GM12874 (cell line): ENCODE measurements at regions not wholly inside any gene's neighbourhood (a gene's known extent, or its start where the extent isn't known, plus 50 kb on each side); places are given as distances from the start of the nearest gene placed in this dataset.

Experiments used
- TF ChIP-seq, protein P1 (sequence below): IDR thresholded peaks from 2 replicates; pipeline ENCODE4 v1.5.1; 2011; ENCODE audit warnings: low read depth, mild to moderate bottlenecking, control low read depth, low read length, moderate library complexity; ENCODE audit not compliant: insufficient read depth

DNA sequence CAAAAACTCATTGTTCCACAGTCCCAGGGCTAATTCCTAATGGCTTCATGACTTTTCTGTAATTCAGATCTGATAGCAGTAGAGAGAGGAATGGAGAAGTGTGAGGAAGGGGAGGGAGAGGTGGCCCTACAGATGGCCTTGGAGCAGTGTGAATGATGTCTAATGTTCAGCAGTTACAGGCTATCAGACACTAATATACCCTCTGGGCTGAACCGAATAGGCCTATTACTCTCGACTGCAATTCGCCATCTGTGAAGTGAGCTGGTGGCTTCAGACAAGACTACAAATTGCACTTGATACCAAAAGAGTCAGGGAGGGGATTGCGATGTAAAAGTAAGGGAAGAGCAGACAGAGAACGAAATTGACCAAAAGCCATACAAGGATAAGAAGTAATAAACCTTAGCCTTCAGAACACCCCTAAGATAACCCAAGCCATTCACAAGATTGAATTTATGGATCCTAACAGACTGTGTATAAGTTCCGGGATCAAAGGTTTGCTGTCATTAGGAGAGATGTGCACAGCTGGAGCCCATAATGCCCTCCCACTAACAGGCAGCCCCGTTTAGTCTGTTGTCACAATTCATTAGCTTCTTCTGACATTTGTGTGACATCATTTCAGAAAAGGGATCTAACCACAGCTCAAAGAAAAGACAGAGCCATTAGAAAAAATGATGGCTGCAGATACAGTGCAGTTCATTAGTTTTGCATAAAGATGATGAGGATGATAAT lies 642.4 kb upstream of the API5 start:
- TF ChIP-seq, protein P1, sequence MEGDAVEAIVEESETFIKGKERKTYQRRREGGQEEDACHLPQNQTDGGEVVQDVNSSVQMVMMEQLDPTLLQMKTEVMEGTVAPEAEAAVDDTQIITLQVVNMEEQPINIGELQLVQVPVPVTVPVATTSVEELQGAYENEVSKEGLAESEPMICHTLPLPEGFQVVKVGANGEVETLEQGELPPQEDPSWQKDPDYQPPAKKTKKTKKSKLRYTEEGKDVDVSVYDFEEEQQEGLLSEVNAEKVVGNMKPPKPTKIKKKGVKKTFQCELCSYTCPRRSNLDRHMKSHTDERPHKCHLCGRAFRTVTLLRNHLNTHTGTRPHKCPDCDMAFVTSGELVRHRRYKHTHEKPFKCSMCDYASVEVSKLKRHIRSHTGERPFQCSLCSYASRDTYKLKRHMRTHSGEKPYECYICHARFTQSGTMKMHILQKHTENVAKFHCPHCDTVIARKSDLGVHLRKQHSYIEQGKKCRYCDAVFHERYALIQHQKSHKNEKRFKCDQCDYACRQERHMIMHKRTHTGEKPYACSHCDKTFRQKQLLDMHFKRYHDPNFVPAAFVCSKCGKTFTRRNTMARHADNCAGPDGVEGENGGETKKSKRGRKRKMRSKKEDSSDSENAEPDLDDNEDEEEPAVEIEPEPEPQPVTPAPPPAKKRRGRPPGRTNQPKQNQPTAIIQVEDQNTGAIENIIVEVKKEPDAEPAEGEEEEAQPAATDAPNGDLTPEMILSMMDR = no peak

DNA sequence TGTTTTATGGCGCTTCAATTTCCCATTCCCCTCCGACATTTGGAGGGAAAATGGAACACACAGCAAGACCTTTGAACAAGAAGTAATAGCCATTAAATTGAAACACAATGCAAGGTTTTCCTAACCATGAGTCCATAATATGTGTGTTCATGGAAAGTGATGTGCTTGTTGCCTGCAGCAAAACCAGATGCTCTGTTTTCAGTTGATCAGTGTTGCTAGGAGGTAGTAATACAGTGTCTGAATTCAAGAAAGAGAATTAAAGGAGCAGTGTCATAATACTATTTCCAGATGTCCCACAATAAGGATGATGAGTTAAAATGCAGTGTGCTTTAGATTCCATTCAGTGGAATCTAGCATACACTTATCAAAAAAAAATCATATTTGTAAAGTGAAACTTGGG lies 637.4 kb upstream of the API5 start:
- TF ChIP-seq, protein P1 = no peak

DNA sequence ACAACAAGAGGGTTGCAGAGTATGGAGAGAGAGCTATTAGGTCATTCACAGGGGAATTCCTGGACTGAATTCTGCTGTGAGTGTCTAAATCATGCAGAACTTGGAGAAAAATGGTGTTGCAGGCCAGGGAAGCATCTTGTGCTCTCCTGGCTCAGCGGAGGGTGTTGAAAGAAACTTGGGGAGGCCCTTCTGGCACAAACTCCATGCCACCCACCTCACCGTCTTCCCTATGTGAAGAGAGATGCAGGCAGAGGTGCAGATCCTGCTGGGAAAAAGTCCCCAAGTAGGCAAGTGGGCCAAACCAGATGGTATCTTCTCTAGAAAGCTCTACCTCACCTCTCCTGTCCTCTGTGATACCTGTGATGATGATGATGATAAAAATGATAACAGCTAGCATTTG lies 604.3 kb upstream of the API5 start:
- TF ChIP-seq, protein P1 = no peak

DNA sequence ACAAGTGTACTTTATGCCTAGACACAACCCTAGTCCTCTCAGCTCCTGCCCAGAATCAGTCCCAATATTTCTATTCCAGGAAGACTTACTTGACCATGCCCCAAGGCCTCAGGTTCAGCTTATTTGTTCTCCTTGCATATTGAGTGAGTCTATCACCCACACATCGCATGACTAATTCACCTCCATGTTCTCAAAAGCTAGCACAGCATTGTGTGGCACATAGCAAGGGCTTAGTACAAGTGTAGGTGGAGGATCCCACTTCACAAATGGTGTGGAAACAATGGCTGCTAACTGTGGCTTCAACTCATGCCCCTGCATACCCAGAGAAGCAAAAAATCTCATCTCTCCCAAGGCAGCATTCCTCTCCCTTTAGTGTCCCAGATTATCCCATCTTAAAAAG lies 602.6 kb upstream of the API5 start:
- TF ChIP-seq, protein P1 = no peak

DNA sequence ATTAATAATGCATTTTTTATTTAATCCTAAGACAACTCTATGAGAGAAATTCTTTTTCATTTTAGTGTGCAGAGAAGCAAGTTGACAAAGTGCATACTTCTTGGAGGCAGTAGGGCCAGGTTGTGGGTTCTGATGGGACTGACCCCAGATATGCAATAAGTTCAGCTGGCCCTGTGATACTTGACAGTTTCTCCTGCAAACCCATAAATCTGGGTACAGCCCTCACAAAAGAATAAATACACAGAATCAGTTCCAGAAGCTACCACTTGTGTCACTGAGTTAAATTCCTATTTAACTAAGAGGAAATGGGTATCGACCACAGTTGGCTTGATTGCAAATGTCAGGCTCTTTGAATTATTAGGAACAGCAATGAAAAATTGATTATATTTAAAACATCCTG lies 598.5 kb upstream of the API5 start:
- TF ChIP-seq, protein P1 = no peak

DNA sequence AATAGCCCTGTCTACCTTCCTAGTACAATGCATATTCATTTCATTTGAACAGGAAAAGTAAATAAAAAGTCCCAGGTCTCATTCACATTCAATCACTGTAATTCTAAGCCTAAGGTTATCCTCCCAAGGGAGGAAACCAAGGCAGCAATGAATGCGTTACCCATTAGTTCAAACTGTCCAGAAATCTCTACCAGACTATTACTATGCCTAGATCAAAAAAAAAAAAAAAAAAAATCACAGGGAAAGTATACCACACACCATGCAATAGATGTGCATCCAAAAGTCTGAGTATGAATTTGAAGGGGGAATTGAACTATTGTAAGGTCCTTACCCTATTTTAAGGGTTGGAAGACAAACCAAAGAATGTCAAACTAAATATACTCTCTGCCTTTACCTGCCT lies 598.0 kb upstream of the API5 start:
- TF ChIP-seq, protein P1 = no peak

DNA sequence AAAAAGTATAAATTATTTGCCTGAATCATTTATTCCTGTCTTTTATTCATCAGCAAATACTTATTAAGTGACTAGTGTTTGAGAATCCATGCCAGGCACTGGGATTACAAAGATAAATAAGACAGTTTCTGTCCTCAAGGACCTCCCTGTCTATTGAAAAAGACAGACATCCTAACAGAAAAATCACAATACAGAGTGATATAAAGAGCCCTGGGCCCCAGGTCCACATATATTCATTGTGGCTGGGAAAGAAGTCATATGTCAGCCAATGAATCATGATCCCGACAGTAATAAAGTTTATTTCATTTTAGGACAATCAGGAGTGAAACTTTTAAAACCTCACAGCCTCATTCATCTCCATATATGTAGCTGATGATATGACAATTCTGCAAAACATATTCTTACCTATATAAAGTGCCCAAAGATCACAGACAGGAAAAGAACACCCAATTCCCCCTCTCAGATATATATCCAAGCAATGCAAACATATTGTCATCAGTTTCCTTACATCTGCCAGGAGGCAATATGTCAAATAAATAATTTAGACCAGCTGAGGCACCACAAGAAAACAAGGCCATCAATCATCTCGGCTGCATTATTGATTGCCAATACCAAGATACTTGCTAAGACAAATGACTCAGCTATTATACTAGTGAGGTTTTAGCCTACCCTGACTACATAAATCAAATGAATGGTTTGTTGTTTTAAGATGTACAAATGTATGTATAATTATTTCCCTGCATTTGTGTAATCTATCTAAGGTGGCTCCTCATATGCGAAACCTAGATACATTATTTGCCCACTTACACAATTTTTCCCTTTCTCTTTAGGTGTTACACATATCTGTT lies 590.9 kb upstream of the API5 start:
- TF ChIP-seq, protein P1 = no peak
